ENCODE measurements at regions not wholly inside any gene's neighbourhood (a gene's known extent, or its start where the extent isn't known, plus 50 kb on each side); places are given as distances from the start of the nearest gene placed in this dataset.
"Not testable (repeated sequence)": the region's sequence is repeated elsewhere in the genome, so short reads cannot be mapped to it uniquely, and the experiment has no call there.

- DNase-seq (ENCODE audit: extremely low spot score): no peak
- TF ChIP-seq, protein P1, sequence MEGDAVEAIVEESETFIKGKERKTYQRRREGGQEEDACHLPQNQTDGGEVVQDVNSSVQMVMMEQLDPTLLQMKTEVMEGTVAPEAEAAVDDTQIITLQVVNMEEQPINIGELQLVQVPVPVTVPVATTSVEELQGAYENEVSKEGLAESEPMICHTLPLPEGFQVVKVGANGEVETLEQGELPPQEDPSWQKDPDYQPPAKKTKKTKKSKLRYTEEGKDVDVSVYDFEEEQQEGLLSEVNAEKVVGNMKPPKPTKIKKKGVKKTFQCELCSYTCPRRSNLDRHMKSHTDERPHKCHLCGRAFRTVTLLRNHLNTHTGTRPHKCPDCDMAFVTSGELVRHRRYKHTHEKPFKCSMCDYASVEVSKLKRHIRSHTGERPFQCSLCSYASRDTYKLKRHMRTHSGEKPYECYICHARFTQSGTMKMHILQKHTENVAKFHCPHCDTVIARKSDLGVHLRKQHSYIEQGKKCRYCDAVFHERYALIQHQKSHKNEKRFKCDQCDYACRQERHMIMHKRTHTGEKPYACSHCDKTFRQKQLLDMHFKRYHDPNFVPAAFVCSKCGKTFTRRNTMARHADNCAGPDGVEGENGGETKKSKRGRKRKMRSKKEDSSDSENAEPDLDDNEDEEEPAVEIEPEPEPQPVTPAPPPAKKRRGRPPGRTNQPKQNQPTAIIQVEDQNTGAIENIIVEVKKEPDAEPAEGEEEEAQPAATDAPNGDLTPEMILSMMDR (IDR thresholded peaks at IDR 0.05): no peak
- TF ChIP-seq EP300 (IDR thresholded peaks at IDR 0.05) (no peak), POLR2AphosphoS5 (IDR thresholded peaks at IDR 0.05) (no peak), POLR2A (IDR thresholded peaks at IDR 0.05; ENCODE audit: low read depth) (no peak)
- H3K36me3 ChIP-seq: no peaks in the 10 kb centered on the region
- intact Hi-C loops (cut with DNase I): no loop called here
- H3K4me1 ChIP-seq: no peaks in the 10 kb centered on the region
- no peak overlapping the region for H3K27ac ChIP-seq (replicated peaks in 1 of 4)
- no peak overlapping the region for H3K4me3 ChIP-seq
- WGBS: 17% methylated on average over 2 of the region's 2 CpGs
- H3K9me3 ChIP-seq: no peaks in the 10 kb centered on the region
- no peaks in the 10 kb centered on the region for H3K27me3 ChIP-seq
Observed at GRCh38 chr4:115562506-115562905, 449.1 kb upstream of the NDST4 start.

- no peak for DNase-seq (ENCODE audit: extremely low spot score)
- intact Hi-C loops (cut with DNase I): no loop called here
- Histone ChIP-seq H3K27ac (replicated peaks in 1 of 4) (no peak overlapping the region), H3K4me3 (no peak overlapping the region), H3K36me3 (no peaks in the 10 kb centered on the region), H3K4me1 (no peaks in the 10 kb centered on the region), H3K9me3 (no peaks in the 10 kb centered on the region), H3K27me3 (no peaks in the 10 kb centered on the region)
- 90% methylated on average over 2 of the region's 2 CpGs for WGBS
- TF ChIP-seq POLR2AphosphoS5 (IDR thresholded peaks at IDR 0.05): no peak
- TF ChIP-seq, protein P1 (IDR thresholded peaks at IDR 0.05): no peak
- no peak for TF ChIP-seq POLR2A (IDR thresholded peaks at IDR 0.05; ENCODE audit: low read depth)
- TF ChIP-seq EP300 (IDR thresholded peaks at IDR 0.05): no peak
Observed at GRCh38 chr4:115548123-115548522, 434.7 kb upstream of the NDST4 start.

GRCh38 chr4:115537387-115537786 lies 424.0 kb upstream of the NDST4 start:
- Histone ChIP-seq H3K4me1 (no peaks in the 10 kb centered on the region), H3K27me3 (no peaks in the 10 kb centered on the region), H3K9me3 (no peaks in the 10 kb centered on the region), H3K4me3 (no peak overlapping the region), H3K36me3 (no peaks in the 10 kb centered on the region), H3K27ac (replicated peaks in 1 of 4) (no peak overlapping the region)
- intact Hi-C loops (cut with DNase I): no loop called here
- WGBS: 54% methylated on average over 2 of the region's 2 CpGs
- TF ChIP-seq EP300 (IDR thresholded peaks at IDR 0.05) (no peak), POLR2AphosphoS5 (IDR thresholded peaks at IDR 0.05) (no peak), POLR2A (IDR thresholded peaks at IDR 0.05; ENCODE audit: low read depth) (no peak)
- TF ChIP-seq, protein P1 (IDR thresholded peaks at IDR 0.05): no peak
- no peak for DNase-seq (ENCODE audit: extremely low spot score)

DNA sequence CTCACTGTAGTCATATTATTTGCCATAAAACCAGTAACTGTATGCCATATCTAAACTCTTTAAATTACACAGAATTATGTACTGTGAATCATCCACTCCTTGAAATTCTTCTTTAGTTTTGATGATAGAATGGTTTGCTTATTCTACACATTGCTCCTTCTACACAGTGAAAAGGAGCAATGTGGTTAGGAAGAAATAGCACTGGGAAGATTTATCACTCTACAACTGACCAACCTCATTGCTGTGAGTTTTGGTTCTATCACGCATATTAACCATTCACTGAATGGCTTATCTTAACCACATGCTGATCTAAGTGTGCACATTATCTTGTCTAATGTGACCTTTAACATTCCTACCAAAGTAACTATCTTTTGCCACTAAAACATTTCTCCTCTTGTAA lies 415.7 kb upstream of the NDST4 start:
- DNase-seq (ENCODE audit: extremely low spot score): no peak
- intact Hi-C loops (cut with DNase I): no loop called here
- no peak for TF ChIP-seq POLR2AphosphoS5 (IDR thresholded peaks at IDR 0.05)
- no peak for TF ChIP-seq EP300 (IDR thresholded peaks at IDR 0.05)
- TF ChIP-seq, protein P1 (IDR thresholded peaks at IDR 0.05): no peak
- TF ChIP-seq POLR2A (IDR thresholded peaks at IDR 0.05; ENCODE audit: low read depth): no peak
- 38% methylated on average over 1 of the region's 1 CpG for WGBS
- Histone ChIP-seq H3K4me3 (no peak overlapping the region), H3K27ac (replicated peaks in 1 of 4) (no peak overlapping the region), H3K27me3 (no peaks in the 10 kb centered on the region), H3K9me3 (no peaks in the 10 kb centered on the region), H3K4me1 (no peaks in the 10 kb centered on the region), H3K36me3 (no peaks in the 10 kb centered on the region)

DNA sequence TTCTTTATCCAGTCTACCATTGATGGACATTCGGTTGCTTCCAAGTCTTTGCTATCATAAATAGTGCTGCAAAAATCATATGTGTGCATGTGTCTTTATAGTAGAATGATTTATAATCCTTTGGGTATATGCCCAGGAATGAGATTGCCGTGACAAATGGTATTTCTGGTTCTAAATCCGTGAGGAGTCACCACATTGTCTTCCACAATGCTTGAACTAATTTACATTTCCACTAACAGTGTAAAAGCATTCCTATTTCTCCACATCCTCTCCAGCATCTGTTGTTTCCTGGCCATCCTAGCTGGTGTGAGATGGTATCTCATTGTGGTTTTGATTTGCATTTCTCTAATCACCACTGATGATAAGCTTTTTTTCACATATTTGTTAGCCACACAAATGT lies 406.1 kb upstream of the NDST4 start:
- 74% methylated on average over 3 of the region's 3 CpGs for WGBS
- H3K9me3 ChIP-seq; H3K4me1 ChIP-seq; intact Hi-C loops (cut with DNase I); H3K27ac ChIP-seq (replicated peaks in 1 of 4); H3K4me3 ChIP-seq; DNase-seq (ENCODE audit: extremely low spot score); H3K36me3 ChIP-seq; H3K27me3 ChIP-seq: not testable (repeated sequence)

Data from esophagus muscularis mucosa (tissue), 4 donors.